Natural killer cell (primary cell): ENCODE measurements at regions not wholly inside any gene's neighbourhood (a gene's known extent, or its start where the extent isn't known, plus 50 kb on each side); places are given as distances from the start of the nearest gene placed in this dataset.
"Not testable (repeated sequence)": the region's sequence is repeated elsewhere in the genome, so short reads cannot be mapped to it uniquely, and the experiment has no call there.

Experiments used
- ATAC-seq, 3 donors: fragments of 150-1000 bp in 2 of 3; fragments of 200-7000 bp in 1 of 3; cut with Tn5 transposase; 1 replicate in 1 of 3; 2 replicates in 2 of 3; pipeline ENCODE4 v1.10.0; 2021; ENCODE audit warnings: mild to moderate bottlenecking in 2 of 3, moderate library complexity in 2 of 3
- DNase-seq, 2 donors: peaks; one replicate each; pipeline versions ENCODE4 v3.0.0 to v3.0.0-alpha.2; 2013 to 2021; ENCODE audit warnings: mixed read lengths in 1 of 2
- H3K27ac ChIP-seq: one replicate; pipeline ENCODE4 v1.5.1; 2013; ENCODE audit warnings: mild to moderate bottlenecking, low read length
- H3K27me3 ChIP-seq: one replicate; pipeline ENCODE4 v1.6.1; 2013; ENCODE audit warnings: low read length; ENCODE audit not compliant: control insufficient read depth, insufficient read depth
- H3K36me3 ChIP-seq: one replicate; pipeline ENCODE4 v1.6.1; 2013; ENCODE audit warnings: low read length; ENCODE audit not compliant: control insufficient read depth, insufficient read depth
- H3K4me1 ChIP-seq: one replicate; pipeline ENCODE4 v1.6.1; 2013; ENCODE audit warnings: low read length; ENCODE audit not compliant: control insufficient read depth, insufficient read depth
- H3K4me3 ChIP-seq: one replicate; pipeline ENCODE4 v1.5.1; 2013; ENCODE audit warnings: low read length
- H3K9me3 ChIP-seq: one replicate; pipeline ENCODE4 v1.6.1; 2013; ENCODE audit warnings: low read length; ENCODE audit not compliant: control insufficient read depth, insufficient read depth
- H3K27ac Mint-ChIP-seq, 2 donors: one replicate each; pipeline ENCODE4 v1.8.0; 2022; ENCODE audit warnings: mild to moderate bottlenecking in 2 of 2, mixed read lengths in 2 of 2, moderate library complexity in 1 of 2
- H3K27me3 Mint-ChIP-seq, 2 donors: one replicate each; pipeline ENCODE4 v1.8.0; 2022; ENCODE audit warnings: low read depth in 2 of 2, mixed read lengths in 2 of 2
- H3K36me3 Mint-ChIP-seq: one replicate; pipeline ENCODE4 v1.8.0; 2022; ENCODE audit warnings: mixed read lengths
- H3K4me1 Mint-ChIP-seq, 2 donors: one replicate each; pipeline ENCODE4 v1.8.0; 2022; ENCODE audit warnings: mixed read lengths in 2 of 2
- H3K4me3 Mint-ChIP-seq: one replicate; pipeline ENCODE4 v1.8.0; 2022; ENCODE audit warnings: mild to moderate bottlenecking, moderate library complexity, mixed read lengths
- H3K9me3 Mint-ChIP-seq, 2 donors: one replicate each; pipeline ENCODE4 v1.8.0; 2022; ENCODE audit warnings: mixed read lengths in 2 of 2
- CTCF ChIP-seq: fragments of 200-600 bp; IDR thresholded peaks from one replicate; pipeline ENCODE4 v1.8.0; 2022; ENCODE audit warnings: antibody characterized with exemption
- WGBS: methylation state at CpG from one replicate; pipeline ENCODE4 v1.1.7; 2013; ENCODE audit warnings: missing lambda C conversion rate; ENCODE audit not compliant: insufficient coverage; 5-methylcytosine and 5-hydroxymethylcytosine counted together
- intact Hi-C: fragments of 100-400 bp; cut with micrococcal nuclease; formaldehyde crosslinking; loops from one replicate; pipeline ENCODE4 v1.14.2; 2022

- Histone ChIP-seq H3K9me3 (no peaks in the 10 kb centered on the region), H3K4me3 (no peak overlapping the region), H3K4me1 (no peaks in the 10 kb centered on the region), H3K27me3 (no peaks in the 10 kb centered on the region), H3K36me3 (no peaks in the 10 kb centered on the region), H3K27ac (no peak overlapping the region)
- H3K27me3 Mint-ChIP-seq = no peaks in the 10 kb centered on the region
- intact Hi-C loops = no loop called here
- no peaks in the 10 kb centered on the region for H3K36me3 Mint-ChIP-seq
- H3K9me3 Mint-ChIP-seq = peaks cover 7 to 8% of the 10 kb centered on the region in 2 donors
- no peaks in the 10 kb centered on the region for H3K4me1 Mint-ChIP-seq
- H3K27ac Mint-ChIP-seq = no peak overlapping the region
- ATAC-seq (no peak), DNase-seq (no peak)
- no peak for TF ChIP-seq CTCF
- no peak overlapping the region for H3K4me3 Mint-ChIP-seq
Observed at GRCh38 chr10:16011548-16011947, 151.2 kb upstream of the MINDY3 start.

- Histone ChIP-seq H3K4me1 (no peaks in the 10 kb centered on the region), H3K9me3 (no peaks in the 10 kb centered on the region), H3K27ac (no peak overlapping the region), H3K27me3 (no peaks in the 10 kb centered on the region), H3K4me3 (no peak overlapping the region), H3K36me3 (no peaks in the 10 kb centered on the region)
- Mint-ChIP-seq H3K27ac (no peak overlapping the region), H3K4me3 (no peak overlapping the region), H3K9me3 (peaks cover 6 to 10% of the 10 kb centered on the region in 2 donors), H3K27me3 (no peaks in the 10 kb centered on the region), H3K36me3 (no peaks in the 10 kb centered on the region), H3K4me1 (no peaks in the 10 kb centered on the region)
- DNase-seq (no peak), ATAC-seq (no peak)
- intact Hi-C loops = no loop called here
- 78% methylated on average over 3 of the region's 3 CpGs for WGBS
- TF ChIP-seq CTCF = no peak
Observed at GRCh38 chr10:16014469-16014868, 154.2 kb upstream of the MINDY3 start.

GRCh38 chr10:16016688-16017087 is 156.4 kb upstream of the MINDY3 start:
- no peak overlapping the region for H3K27ac ChIP-seq
- H3K4me3 ChIP-seq = no peak overlapping the region
- H3K4me3 Mint-ChIP-seq = no peak overlapping the region
- no peak for TF ChIP-seq CTCF
- H3K27me3 ChIP-seq = no peaks in the 10 kb centered on the region
- no peaks in the 10 kb centered on the region for H3K36me3 Mint-ChIP-seq
- WGBS = 76% methylated on average over 3 of the region's 4 CpGs
- H3K4me1 ChIP-seq = no peaks in the 10 kb centered on the region
- no peaks in the 10 kb centered on the region for H3K36me3 ChIP-seq
- no peaks in the 10 kb centered on the region for H3K4me1 Mint-ChIP-seq
- H3K27me3 Mint-ChIP-seq = no peaks in the 10 kb centered on the region
- H3K9me3 Mint-ChIP-seq = peaks cover 6 to 13% of the 10 kb centered on the region in 2 donors
- peaks cover 2% of the 10 kb centered on the region for H3K9me3 ChIP-seq
- DNase-seq (no peak), ATAC-seq (no peak)
- no peak overlapping the region for H3K27ac Mint-ChIP-seq
- intact Hi-C loops = no loop called here

GRCh38 chr10:16020836-16021235 is 160.5 kb upstream of the MINDY3 start:
- Mint-ChIP-seq H3K27me3 (no peaks in the 10 kb centered on the region), H3K9me3 (peaks cover 13 to 24% of the 10 kb centered on the region in 2 donors), H3K4me1 (no peaks in the 10 kb centered on the region), H3K36me3 (no peaks in the 10 kb centered on the region), H3K4me3 (no peak overlapping the region), H3K27ac (no peak overlapping the region)
- no peak overlapping the region for H3K4me3 ChIP-seq
- peaks cover 2% of the 10 kb centered on the region for H3K9me3 ChIP-seq
- no peaks in the 10 kb centered on the region for H3K36me3 ChIP-seq
- no peaks in the 10 kb centered on the region for H3K27me3 ChIP-seq
- intact Hi-C loops = no loop called here
- no peak for ATAC-seq
- WGBS = no CpG with 5 or more reads among the region's 1 CpG
- no peak overlapping the region for H3K27ac ChIP-seq
- no peak for DNase-seq
- no peaks in the 10 kb centered on the region for H3K4me1 ChIP-seq
- TF ChIP-seq CTCF = no peak

GRCh38 chr10:16026832-16027231 is 166.5 kb upstream of the MINDY3 start:
- H3K4me1 Mint-ChIP-seq, H3K27me3 ChIP-seq, ATAC-seq, H3K4me1 ChIP-seq, intact Hi-C loops, H3K27ac Mint-ChIP-seq, H3K4me3 Mint-ChIP-seq, H3K9me3 ChIP-seq, H3K27me3 Mint-ChIP-seq, DNase-seq, H3K36me3 Mint-ChIP-seq, H3K36me3 ChIP-seq, H3K4me3 ChIP-seq, H3K27ac ChIP-seq: not testable (repeated sequence)
- 93% methylated on average over 14 of the region's 14 CpGs for WGBS
- H3K9me3 Mint-ChIP-seq = peaks cover 13% of the 10 kb centered on the region in 2 donors
